GM23338 (cell line): ENCODE measurements at regions not wholly inside any gene's neighbourhood (a gene's known extent, or its start where the extent isn't known, plus 50 kb on each side); places are given as distances from the start of the nearest gene placed in this dataset.

Source experiments
- ATAC-seq: fragments of 200-7000 bp; cut with Tn5 transposase; 3 replicates; pipeline ENCODE4 v1.9.1; 2020
- DNase-seq: peaks from one replicate; pipeline ENCODE4 v3.0.0-alpha.2; 2015; ENCODE audit warnings: low spot score
- H2AFZ ChIP-seq: fragments of 200-600 bp; sonication (generic); 2 replicates; pipeline ENCODE4 v1.8.0; 2016; ENCODE audit warnings: antibody characterized with exemption, mild to moderate bottlenecking, moderate library complexity
- H3F3A ChIP-seq: fragments of 200-600 bp; sonication (generic); replicated peaks from 2 replicates; pipeline ENCODE4 v1.8.0; 2017; ENCODE audit warnings: antibody characterized with exemption, mixed run types, low read depth
- H3K27ac ChIP-seq: fragments of 200-600 bp; sonication (generic); 2 replicates; pipeline ENCODE4 v1.6.1; 2016; ENCODE audit warnings: low read depth
- H3K27me3 ChIP-seq: fragments of 200-600 bp; sonication (generic); 2 replicates; pipeline ENCODE4 v1.8.0; 2016; ENCODE audit warnings: mild to moderate bottlenecking, mixed run types, moderate library complexity; ENCODE audit not compliant: insufficient read depth
- H3K36me3 ChIP-seq: fragments of 200-600 bp; sonication (generic); 2 replicates; pipeline ENCODE4 v1.8.0; 2016; ENCODE audit warnings: mild to moderate bottlenecking; ENCODE audit not compliant: insufficient read depth
- H3K4me1 ChIP-seq: fragments of 200-600 bp; sonication (generic); 2 replicates; pipeline ENCODE4 v1.8.0; 2016; ENCODE audit warnings: mild to moderate bottlenecking, moderate library complexity; ENCODE audit not compliant: insufficient read depth
- H3K4me2 ChIP-seq: fragments of 200-600 bp; sonication (generic); 2 replicates; pipeline ENCODE4 v1.7.1; 2017; ENCODE audit warnings: mixed run types
- H3K4me3 ChIP-seq: fragments of 200-600 bp; sonication (generic); 2 replicates; pipeline ENCODE4 v1.6.1; 2016; ENCODE audit warnings: mixed run types
- H3K79me2 ChIP-seq: fragments of 200-600 bp; sonication (generic); replicated peaks from 2 replicates; pipeline ENCODE4 v1.8.0; 2017; ENCODE audit warnings: mild to moderate bottlenecking; ENCODE audit not compliant: insufficient read depth
- H3K9me2 ChIP-seq: fragments of 200-600 bp; sonication (generic); 2 replicates; pipeline ENCODE4 v1.8.0; 2017; ENCODE audit not compliant: insufficient read depth
- H4K20me1 ChIP-seq: fragments of 200-600 bp; sonication (generic); replicated peaks from 2 replicates; pipeline ENCODE4 v1.8.0; 2017; ENCODE audit warnings: mild to moderate bottlenecking; ENCODE audit not compliant: insufficient read depth
- H3K27ac Mint-ChIP-seq: 2 replicates; pipeline ENCODE4 v1.8.0; 2020; ENCODE audit warnings: inconsistent platforms, mild to moderate bottlenecking, moderate library complexity, mixed read lengths
- H3K27me3 Mint-ChIP-seq: 3 replicates; pipeline ENCODE4 v1.8.0; 2022; ENCODE audit warnings: low read depth, mild to moderate bottlenecking, moderate library complexity, mixed read lengths, inconsistent platforms; ENCODE audit not compliant: insufficient read depth, poor library complexity
- H3K36me3 Mint-ChIP-seq: 3 replicates; pipeline ENCODE4 v1.8.0; 2021; ENCODE audit warnings: low read depth, mild to moderate bottlenecking, inconsistent platforms, moderate library complexity, mixed read lengths
- H3K4me1 Mint-ChIP-seq: 3 replicates; pipeline ENCODE4 v1.8.0; 2020; ENCODE audit warnings: mild to moderate bottlenecking, inconsistent platforms, mixed read lengths
- H3K4me3 Mint-ChIP-seq: 3 replicates; pipeline ENCODE4 v1.8.0; 2021; ENCODE audit warnings: moderate library complexity, mild to moderate bottlenecking, inconsistent platforms, mixed read lengths
- H3K9me3 Mint-ChIP-seq: 3 replicates; pipeline ENCODE4 v1.8.0; 2020; ENCODE audit warnings: moderate library complexity, mild to moderate bottlenecking, inconsistent platforms, mixed read lengths
- CREB1 ChIP-seq: fragments of 250-450 bp; sonication (Bioruptor Pico); IDR thresholded peaks from 2 replicates; pipeline ENCODE4 v1.5.0; 2020; ENCODE audit warnings: low read depth, mild to moderate bottlenecking, moderate library complexity
- CTCF ChIP-seq, 2 experiments: fragments of 200-600 bp in 1 of 2; sonication (generic) in 1 of 2; conservative IDR thresholded peaks; 2 replicates each; pipeline versions ENCODE4 v1.5.1 to v1.6.1; 2016 to 2017; ENCODE audit warnings: antibody characterized with exemption in 2 of 2, low read depth in 2 of 2, mild to moderate bottlenecking in 2 of 2, moderate library complexity in 1 of 2
- ETS1 ChIP-seq: IDR thresholded peaks from 2 replicates; pipeline ENCODE4 v1.6.1; 2016; ENCODE audit warnings: antibody characterized with exemption
- EZH2 ChIP-seq: fragments of 200-600 bp; sonication (generic); IDR thresholded peaks from one replicate; pipeline ENCODE4 v1.8.0; 2017; ENCODE audit warnings: antibody characterized with exemption, mild to moderate bottlenecking, low read depth; ENCODE audit not compliant: unreplicated experiment
- EZH2phosphoT487 ChIP-seq: fragments of 200-600 bp; sonication (generic); IDR thresholded peaks from one replicate; pipeline ENCODE4 v1.8.1; 2018; ENCODE audit warnings: antibody characterized with exemption; ENCODE audit not compliant: unreplicated experiment
- JUNB ChIP-seq: IDR thresholded peaks from one replicate; pipeline ENCODE4 v1.6.1; 2016; ENCODE audit warnings: antibody characterized with exemption; ENCODE audit not compliant: unreplicated experiment
- NANOG ChIP-seq: IDR thresholded peaks from 2 replicates; pipeline ENCODE4 v1.6.1; 2016; ENCODE audit warnings: antibody characterized with exemption, borderline replicate concordance
- POLR2AphosphoS5 ChIP-seq: IDR thresholded peaks from 2 replicates; pipeline ENCODE4 v1.6.1; 2016; ENCODE audit warnings: antibody characterized with exemption, low read depth
- REST ChIP-seq: IDR thresholded peaks from one replicate; pipeline ENCODE4 v1.6.1; 2018; ENCODE audit warnings: antibody characterized with exemption; ENCODE audit not compliant: unreplicated experiment
- STAT1 ChIP-seq: IDR thresholded peaks from one replicate; pipeline ENCODE4 v1.6.1; 2016; ENCODE audit warnings: antibody characterized with exemption; ENCODE audit not compliant: unreplicated experiment
- ZNF114 ChIP-seq: fragments of 250-450 bp; sonication (Bioruptor Pico); IDR thresholded peaks from 2 replicates; pipeline ENCODE4 v1.5.0; 2020; ENCODE audit warnings: mild to moderate bottlenecking, moderate library complexity
- ZNF331 ChIP-seq: fragments of 250-450 bp; sonication (Bioruptor Pico); IDR thresholded peaks from 2 replicates; pipeline ENCODE4 v1.5.0; 2020; ENCODE audit warnings: low read depth, mild to moderate bottlenecking, moderate library complexity
- ZNF462 ChIP-seq: fragments of 250-450 bp; sonication (Bioruptor Pico); IDR thresholded peaks from 2 replicates; pipeline ENCODE4 v1.5.0; 2020; ENCODE audit warnings: mild to moderate bottlenecking, moderate library complexity

DNA sequence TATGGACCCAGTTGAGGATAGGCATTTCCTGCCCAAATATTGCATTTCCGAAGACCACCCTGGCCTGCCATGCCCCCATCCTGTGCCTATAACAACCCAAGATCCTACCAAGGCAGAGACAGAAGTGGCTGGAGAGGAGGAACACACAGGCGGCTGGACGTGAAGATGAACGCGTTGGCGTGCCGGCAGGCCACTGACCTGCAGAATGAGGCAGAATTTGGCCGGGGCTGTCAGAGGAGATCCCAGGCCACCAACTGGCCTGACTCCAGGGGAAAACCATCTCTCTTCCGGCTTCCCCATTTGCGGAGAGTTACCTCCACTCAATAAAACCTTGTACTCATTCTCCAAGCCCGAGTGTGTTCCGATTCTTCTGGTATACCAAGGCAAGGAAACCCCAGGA lies 1507.5 kb downstream of the EFNA5 start:
- TF ChIP-seq ETS1 (no peak), POLR2AphosphoS5 (no peak), EZH2phosphoT487 (no peak), CTCF (conservative IDR thresholded peaks at IDR 0.05; ENCODE audit: low read depth in 2 of 2) (no peak), ZNF462 (CRISPR knock-in tag) (no peak), ZNF114 (CRISPR knock-in tag) (no peak), REST (no peak), NANOG (no peak), JUNB (no peak), ZNF331 (no peak), STAT1 (no peak), CREB1 (CRISPR knock-in tag) (no peak), EZH2 (no peak)
- H3K36me3 ChIP-seq, result no peaks in the 10 kb centered on the region
- no peaks in the 10 kb centered on the region; the same call in 1 of the 2 replicates for H3K9me2 ChIP-seq
- Mint-ChIP-seq H3K4me3 (no peak overlapping the region), H3K27ac (no peak overlapping the region), H3K36me3 (0 out of 3 replicates have a peak, but pooled peaks cover 2% of the 10 kb centered on the region), H3K9me3 (no peaks in the 10 kb centered on the region), H3K27me3 (no peaks in the 10 kb centered on the region), H3K4me1 (peaks cover 7% of the 10 kb centered on the region; the same call in 2 of the 3 replicates)
- H3K27me3 ChIP-seq, result no peaks in the 10 kb centered on the region
- H3K4me1 ChIP-seq, result peaks cover 13% of the 10 kb centered on the region
- H2AFZ ChIP-seq, result no peak overlapping the region
- no peak for ATAC-seq
- no peak overlapping the region for H3K4me3 ChIP-seq
- H3K27ac ChIP-seq, result no peak overlapping the region
- H3K79me2 ChIP-seq, result no peaks in the 10 kb centered on the region
- H3F3A ChIP-seq, result no peaks in the 10 kb centered on the region
- no peak overlapping the region for H3K4me2 ChIP-seq
- no peak for DNase-seq
- H4K20me1 ChIP-seq, result no peaks in the 10 kb centered on the region
